GM18951 (cell line): ENCODE measurements at regions not wholly inside any gene's neighbourhood (a gene's known extent, or its start where the extent isn't known, plus 50 kb on each side); places are given as distances from the start of the nearest gene placed in this dataset.

ENCODE experiments used
- POLR2A ChIP-seq: IDR thresholded peaks from 4 replicates; pipeline ENCODE4 v1.6.1; 2011; ENCODE audit warnings: mild to moderate bottlenecking; ENCODE audit not compliant: insufficient read length, insufficient read depth; ENCODE audit errors: extremely low read depth
- in situ Hi-C: fragments of 300-500 bp; cut with MboI; formaldehyde crosslinking; loops from one replicate; pipeline ENCODE4 v1.12.0; 2022; ENCODE audit warnings: low sequenced_read_pairs, mixed read lengths, inconsistent platforms; ENCODE audit not compliant: unreplicated experiment

DNA sequence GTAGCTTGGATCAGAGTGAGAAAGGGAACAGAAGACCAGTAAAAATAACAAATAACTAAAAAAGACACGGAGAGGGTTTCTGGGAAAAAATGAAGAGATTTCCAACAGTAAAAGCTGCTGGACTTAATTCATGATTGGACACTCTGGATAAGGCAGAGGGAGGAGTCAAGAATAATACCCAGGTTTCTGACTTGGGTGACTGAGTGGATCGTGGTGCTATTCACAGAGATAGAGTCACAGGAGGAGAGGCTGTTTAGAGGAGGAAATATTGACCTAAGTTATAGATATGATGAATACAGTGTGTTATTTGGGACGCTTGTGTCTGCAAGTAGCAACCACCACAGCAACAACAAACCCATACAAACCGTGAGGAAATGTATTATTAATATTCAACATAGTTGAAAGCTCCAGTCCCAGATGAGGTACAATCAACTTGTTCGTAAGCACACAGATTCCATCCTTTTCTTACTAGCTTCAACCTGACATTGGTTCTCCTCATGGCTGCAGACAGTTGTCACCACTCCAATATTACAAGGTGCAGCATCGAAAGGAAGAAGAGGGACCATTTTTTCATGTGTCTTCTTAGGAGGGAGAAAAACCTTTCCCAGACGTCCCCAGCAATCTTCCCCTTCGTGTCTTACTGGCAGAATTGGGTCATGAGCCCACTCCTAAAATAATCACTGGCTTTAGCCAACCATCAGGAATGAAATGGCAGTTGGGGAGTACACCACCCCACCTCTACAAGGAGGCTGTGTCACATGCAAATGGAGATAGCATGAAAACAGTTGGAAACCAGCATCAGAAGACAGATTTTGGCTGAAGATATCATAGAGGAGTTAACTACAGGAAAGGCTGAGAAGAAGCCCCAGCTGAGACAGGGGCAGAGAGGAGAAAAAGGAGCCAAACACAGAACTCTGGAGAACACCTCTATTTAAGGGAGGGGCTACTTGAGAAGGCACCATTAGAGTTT, 387.8 kb downstream of the SHQ1 start:
- TF ChIP-seq POLR2A: no peak
- in situ Hi-C loops: no loop called here

DNA sequence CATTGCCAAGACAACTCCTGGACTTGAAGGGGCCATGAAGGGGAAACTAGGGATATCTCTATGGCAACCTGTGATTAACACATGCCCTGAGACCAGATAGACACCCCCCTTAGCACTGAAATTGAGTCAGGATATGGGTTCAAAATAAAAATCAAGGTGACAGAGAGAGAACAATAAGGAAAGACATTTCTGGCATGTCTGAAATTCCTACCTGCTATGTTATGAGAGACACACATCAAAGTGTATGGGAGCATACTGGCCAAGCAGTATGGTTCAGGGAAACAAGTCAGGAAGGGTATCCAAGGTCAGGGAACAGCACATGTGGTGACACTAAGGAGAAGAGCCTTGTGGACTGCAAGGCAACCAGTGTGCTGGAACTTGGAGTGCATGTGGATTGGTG, 388.7 kb downstream of the SHQ1 start:
- TF ChIP-seq POLR2A: no peak
- in situ Hi-C loops: no loop called here

DNA sequence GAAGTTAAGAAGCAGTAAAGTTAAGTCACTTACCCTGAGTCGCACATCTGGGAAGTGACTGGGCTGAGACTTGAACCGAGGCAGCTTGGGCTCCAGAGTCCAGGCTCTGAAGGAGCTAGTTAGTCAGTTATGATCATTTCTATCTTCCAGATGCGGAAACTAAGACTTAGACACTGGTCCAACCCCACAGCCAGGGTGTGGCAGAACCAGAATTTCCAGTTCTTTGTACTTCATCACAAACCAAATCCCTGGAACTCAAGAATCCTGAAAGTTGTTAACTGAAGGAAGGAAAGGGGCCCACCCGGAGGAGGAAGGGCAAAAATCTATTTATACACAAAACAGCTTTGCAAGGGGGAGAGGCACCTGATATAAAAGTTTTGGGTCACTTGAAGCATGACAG, 389.9 kb downstream of the SHQ1 start:
- in situ Hi-C loops: no loop called here
- no peak for TF ChIP-seq POLR2A

DNA sequence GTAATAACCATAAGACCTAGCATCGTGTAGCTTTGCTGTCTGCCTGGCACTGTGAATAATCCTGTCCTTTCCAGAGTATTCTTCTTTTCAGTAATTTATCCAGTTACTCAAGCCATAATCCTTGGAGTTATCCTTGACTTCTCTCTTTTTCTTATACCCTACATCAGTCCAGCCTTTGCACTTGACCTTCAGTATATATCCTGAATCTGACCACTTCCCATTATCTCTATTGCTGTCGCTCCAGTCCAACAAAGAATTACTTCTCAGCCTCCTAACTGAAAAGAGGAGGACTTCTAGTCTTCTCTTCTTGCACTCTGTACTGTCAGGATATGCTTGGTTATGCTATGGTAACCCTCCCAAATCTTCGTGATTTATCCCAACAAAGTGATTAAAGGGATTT, 393.8 kb downstream of the SHQ1 start:
- no peak for TF ChIP-seq POLR2A
- in situ Hi-C loops: no loop called here

DNA sequence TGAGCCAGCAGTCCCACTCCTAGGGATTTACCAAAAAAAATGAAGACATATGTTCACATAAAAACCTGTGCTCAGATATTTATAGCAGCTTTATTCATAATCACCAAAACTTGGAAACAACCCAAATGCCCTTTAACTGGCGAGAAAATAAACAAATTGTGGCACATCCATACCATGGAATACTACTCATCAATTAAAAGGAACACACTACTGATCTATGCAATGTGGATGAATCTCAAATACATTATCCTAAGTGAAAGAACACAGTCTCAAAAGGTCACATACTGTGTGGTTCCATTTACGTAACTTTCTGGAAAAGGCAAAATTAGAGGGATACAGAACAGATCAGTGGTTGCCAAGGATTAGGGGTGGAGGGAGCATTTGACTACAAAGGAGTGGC, 394.5 kb downstream of the SHQ1 start:
- TF ChIP-seq POLR2A: no peak
- in situ Hi-C loops: no loop called here

DNA sequence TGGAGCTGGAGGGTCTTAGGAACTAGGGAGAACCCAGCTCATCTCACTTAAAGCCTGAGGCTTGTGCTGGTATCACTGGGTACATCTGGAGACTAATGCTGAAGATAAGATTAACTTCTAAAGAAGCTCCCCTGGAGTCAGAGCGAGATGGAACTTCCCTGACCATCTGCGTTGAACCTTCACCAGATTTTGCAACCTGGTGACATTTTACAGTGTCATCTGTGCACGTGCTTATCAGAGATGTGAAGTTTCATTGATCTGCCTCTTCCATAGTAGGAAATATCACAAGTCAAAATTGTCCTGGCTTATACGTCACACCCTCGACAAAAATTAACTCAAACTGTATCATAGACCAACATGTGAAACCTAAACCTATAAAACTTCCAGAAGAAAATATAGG, 395.5 kb downstream of the SHQ1 start:
- TF ChIP-seq POLR2A: no peak
- in situ Hi-C loops: no loop called here

DNA sequence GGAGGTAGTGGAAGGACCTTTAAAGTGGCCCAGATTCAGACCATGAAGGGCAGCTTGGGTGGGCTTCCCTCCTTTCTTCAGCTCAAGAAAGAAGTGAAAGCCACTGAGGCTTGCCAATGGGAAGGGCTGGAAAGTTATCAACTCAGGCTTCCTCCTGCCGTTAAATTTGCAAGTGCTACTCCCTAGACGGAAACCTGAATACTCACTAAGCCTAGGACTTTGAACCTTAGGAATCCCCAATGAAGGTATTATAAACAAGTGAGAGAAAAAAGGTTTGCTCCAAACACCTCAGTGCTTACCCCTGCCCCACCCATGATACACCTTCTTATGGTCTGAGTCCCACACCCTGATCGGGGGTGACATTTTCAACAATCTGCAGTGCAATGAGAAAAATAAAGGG, 396.4 kb downstream of the SHQ1 start:
- TF ChIP-seq POLR2A: no peak
- in situ Hi-C loops: no loop called here

DNA sequence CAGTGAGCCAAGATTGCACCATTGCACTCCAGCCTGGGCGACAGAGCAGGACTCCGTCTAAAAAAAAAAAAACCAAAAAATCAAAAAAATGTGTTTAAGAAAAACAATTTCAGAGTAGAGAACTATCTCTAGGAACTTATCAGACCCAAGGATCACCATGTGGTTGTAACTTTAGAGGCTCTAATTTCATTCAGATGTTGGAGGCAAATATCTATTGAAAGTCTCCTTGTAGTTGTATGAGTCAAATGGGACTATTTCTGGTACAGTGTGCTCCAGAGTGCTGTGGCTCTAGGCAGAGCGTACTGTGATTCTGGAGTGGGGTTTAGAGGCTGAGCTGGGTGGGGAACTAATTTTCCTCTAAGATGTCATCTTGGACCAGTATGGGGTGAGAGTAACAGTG, 398.7 kb downstream of the SHQ1 start:
- no peak for TF ChIP-seq POLR2A
- in situ Hi-C loops: no loop called here

DNA sequence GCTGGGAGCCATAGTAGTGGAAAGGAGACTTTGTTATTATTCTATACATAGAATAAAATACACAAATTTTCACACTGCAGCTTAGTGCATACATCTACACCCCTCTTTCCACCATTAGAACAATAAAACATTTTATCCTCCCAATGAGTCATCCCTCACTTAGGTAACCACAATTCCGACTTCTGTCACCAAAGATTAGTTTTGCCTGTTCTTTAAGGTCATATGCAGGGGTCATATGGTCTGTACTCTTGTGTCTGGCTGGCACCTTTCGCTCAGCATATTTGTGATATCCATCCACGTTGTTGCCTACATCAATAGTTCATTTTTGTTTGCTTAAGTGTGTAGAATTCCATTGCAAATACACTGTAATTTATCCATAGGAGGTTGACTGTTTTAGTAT, 399.4 kb downstream of the SHQ1 start:
- TF ChIP-seq POLR2A: no peak
- in situ Hi-C loops: no loop called here

DNA sequence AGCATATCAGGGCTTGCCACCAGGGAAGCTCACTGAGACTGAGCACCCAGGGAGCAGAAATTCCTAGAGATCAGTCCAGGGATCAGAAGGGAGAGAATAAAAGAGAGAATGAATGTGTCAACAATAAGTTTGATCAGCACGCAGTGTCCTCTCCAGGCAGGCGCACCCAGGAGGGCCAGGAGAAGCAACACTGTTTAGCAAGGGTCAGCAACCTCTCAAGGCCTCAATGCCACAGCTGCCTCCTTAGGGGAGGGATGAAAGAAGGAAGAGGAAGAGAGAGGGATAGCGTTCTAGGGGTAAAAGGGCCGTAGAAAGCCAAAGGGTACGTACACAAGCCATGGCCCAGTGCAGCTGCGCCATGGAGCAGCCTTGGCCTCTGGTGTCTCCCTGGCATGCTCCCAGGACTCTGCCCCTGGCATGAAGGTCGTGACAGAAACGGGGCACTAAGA, 399.8 kb downstream of the SHQ1 start:
- TF ChIP-seq POLR2A: no peak
- in situ Hi-C loops: no loop called here

DNA sequence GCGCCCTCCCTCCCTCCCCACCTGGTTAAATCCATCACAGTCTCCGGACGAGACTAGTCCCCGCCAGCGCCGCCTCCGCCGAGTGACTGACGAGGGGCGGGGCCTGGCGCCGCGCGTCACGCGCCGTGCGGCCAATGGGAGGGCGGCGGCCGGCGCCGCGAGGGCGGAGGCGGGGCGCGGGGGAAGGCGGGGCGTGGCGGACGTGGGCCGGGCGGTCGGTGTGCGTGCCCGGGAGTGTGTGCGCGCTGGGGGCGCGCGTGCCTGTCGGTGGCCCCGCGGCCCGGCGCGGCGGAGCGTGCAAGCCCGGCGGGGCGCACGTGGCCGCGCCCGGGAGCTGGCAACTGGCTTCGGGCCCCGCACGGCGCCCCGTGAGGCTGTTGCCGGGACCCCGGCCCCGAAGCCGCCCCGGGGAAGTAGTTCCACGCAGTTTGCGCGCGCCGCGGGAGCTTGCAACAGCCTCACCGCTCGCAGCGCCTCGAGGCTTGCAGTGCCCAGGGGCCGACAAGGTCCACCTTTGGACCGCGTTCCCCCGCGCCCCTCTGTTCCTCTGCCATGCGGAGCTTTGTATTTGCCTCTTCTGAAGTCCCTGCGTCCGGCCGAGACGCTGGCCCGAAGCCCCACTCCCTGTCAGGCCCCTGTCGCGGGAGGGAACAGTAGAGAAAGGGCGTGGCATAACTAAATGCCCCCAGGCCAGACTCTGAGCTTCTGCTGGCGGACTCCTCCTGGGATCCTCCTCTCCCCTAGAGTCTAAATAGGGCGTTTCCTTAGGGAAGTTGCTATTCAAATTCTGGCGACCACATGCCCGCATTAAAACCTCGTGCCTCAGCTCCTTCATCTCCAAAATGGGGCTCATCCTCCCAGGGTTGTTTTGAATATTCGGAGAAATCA, 400.9 kb downstream of the SHQ1 start:
- TF ChIP-seq POLR2A: peak; percentile 46
- in situ Hi-C loops: no loop called here

DNA sequence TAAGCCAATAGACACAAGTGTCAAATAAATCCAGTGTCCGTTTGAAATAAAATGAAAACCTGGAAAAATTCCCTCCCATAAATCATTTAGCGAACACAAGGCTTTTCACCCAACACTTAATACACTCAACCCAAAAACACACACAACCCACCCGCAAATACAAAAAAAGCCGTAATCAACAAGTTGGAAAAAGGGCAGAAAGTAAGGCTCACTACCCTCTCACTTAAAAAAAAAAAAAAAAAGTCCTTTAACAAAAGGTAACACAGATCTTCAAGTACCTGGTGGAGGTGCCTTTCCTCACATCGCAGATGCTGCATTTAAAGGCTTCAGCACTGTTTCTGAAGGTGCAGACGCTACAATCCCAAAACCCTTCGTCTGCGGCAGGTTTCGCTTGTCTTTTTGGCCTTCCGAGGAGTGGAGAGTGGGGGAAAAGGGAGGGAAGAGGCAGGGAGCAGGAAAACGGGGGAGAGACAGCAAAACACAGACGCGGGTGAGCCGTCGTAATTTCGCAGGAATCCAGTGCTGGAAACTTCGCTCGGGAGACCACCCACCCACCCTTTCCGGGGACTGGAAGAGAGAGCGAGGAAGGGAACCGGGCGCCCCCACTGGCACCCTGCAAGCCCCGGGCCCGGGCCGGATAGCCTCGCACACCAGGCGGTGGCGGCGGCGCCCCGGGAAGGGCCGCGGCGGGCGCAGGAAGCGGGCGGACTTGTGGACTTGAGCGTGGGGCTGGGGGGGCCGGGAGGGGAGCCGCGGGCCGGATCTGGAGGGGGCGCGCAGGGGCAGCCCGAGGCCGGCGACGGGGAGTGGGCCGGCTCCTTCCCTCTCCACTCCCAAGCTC, 401.8 kb downstream of the SHQ1 start, which contains the start of gene RYBP:
Gene RYBP (minus strand): TSS at position 404 of the 841 bp plus-strand sequence.
- no peak for TF ChIP-seq POLR2A
- in situ Hi-C loops: no loop called here

DNA sequence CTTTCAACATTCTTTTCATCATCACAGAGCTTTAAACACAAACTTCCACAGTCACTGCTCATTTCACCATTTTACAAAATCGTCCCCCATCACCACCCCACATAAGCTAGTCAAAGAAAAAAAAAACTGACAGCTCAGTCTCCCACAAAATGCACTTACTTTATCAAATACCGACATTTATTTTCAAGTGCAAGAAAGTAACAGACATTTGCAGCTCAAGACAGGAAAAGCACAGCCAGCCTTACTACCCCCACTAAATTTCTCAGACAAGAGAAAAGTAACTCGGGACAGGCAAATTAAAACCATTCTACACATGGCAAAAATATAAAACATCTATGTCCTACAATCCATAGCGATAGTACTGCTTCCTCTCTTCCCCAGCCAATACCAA, 402.4 kb downstream of the SHQ1 start:
- TF ChIP-seq POLR2A: no peak
- in situ Hi-C loops: no loop called here
